ENCODE measurements at regions not wholly inside any gene's neighbourhood (a gene's known extent, or its start where the extent isn't known, plus 50 kb on each side); places are given as distances from the start of the nearest gene placed in this dataset.

DNA sequence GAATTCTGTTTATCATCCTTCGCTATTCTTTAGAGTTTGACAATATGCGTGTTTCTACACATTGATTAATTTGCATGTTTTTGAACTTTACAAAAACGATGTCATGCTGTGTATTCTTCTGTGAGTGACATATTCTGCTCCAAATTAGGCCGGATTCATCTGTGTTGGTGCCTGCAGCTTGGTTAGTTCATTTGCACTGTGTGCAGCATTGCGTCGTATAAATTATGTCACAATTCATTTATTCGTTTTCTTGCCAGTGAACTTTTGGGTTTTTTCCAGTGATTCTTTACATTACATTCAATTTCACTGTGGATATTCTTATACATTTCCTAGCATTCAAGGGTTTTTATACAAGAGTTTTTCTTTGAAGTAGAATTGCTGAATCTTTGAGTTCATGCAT, 118.3 kb downstream of the KCNF1 start:
- TF ChIP-seq POLR2A (IDR thresholded peaks at IDR 0.05; ENCODE audit: low read length), result no peak
- no peak for TF ChIP-seq GATA1 (IDR thresholded peaks at IDR 0.05; ENCODE audit: low read depth, low read length)
- DNase-seq, result no peak

DNA sequence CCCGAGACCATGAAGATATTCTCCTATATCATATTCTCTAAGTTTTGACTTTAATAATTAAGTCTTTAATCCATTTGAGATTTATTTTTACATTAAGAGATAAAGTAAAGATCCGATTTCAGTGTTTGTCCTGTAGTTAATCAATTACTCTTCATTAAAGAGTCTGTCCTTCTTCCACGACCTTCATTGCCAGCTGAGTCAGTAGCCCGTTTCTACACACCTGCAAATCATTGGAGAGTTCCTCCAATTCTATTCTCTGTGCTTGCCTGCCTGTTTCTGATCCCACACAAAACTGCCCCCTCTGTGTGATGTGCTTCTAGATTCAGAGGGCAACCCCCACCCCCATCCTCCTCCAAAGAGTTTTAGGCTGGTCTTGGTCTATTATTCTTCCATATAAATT, 119.2 kb downstream of the KCNF1 start:
- no peak for TF ChIP-seq GATA1 (IDR thresholded peaks at IDR 0.05; ENCODE audit: low read depth, low read length)
- no peak for TF ChIP-seq POLR2A (IDR thresholded peaks at IDR 0.05; ENCODE audit: low read length)
- no peak for DNase-seq

DNA sequence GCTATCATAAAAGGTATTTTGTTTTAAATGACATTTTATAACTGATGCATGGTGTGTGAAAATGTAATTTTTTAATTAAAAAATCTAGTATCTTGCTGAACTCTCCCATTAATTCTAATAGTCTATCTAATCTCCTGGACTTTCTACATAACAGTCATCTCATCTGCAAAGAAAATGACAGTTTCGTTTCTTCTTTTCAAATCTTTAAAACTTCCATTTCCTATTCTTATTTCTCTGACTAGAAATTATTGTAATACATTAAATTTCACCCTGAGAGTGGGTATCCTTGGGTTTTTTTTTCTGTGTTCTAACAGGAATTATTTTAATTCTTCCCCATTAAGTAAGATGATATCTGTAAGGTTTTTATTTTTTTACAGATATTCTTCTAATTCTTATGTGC, 120.1 kb downstream of the KCNF1 start:
- TF ChIP-seq POLR2A (IDR thresholded peaks at IDR 0.05; ENCODE audit: low read length) (no peak), GATA1 (IDR thresholded peaks at IDR 0.05; ENCODE audit: low read depth, low read length) (no peak)
- DNase-seq, result no peak

DNA sequence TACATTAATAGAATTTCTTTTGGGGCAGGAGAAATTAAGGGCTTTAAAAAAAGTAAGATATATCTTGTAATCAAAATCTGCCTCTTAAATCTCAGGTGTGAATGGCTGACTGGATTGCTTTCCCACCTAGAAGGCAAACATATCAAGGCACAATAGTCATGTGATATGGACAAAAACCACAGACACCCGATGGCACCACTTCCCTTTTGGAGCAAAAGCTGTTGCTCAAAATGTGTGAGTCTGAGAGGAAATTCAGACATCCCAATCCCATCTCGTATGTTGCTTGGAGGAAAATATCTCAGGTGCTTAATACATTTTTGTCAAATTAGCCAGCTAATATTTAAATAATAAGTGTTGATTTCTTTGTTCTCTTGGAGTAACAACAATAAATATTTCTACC, 120.7 kb downstream of the KCNF1 start:
- TF ChIP-seq POLR2A (IDR thresholded peaks at IDR 0.05; ENCODE audit: low read length), result no peak
- no peak for TF ChIP-seq GATA1 (IDR thresholded peaks at IDR 0.05; ENCODE audit: low read depth, low read length)
- DNase-seq, result no peak

DNA sequence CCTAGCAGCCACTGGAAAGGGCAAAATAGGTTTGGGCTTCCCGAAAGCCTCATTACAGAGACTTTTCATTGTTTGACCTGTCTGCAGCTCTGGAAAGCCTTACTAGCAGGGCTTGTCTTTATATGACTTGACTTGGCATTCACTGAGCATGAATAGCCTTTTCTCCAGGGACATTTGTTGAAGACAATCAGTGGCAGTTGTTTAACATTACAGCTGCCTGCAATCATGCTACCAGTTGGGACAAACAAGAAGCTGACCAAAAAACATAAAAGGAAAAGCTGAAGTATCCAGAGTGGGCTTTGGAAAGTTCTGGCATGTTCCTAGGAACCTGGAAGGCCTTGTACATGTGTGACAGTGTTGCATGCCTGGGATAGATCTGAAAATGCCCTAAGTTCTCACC, 121.4 kb downstream of the KCNF1 start:
- TF ChIP-seq POLR2A (IDR thresholded peaks at IDR 0.05; ENCODE audit: low read length) (no peak), GATA1 (IDR thresholded peaks at IDR 0.05; ENCODE audit: low read depth, low read length) (no peak)
- DNase-seq, result no peak

DNA sequence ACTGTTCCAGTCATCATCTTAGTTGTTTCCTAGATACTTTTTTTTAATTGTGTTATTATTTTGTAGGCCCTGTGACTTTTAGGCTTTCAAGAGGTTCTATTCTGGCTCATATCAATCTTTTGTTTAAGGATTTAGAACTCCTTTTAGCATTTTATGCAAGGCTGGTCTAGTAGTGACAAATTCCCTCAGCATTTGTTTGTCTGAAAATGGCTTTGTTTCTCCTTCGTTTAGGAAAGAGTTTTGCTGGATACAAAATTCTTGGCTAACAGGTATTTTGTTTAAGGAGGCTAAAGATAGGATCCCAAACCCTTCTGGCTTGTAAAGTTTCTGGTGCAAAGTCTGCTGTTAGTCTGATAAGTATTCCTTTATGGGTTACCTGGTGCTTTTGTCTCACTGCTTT, 116.6 kb upstream of the SLC66A3 start:
- TF ChIP-seq POLR2A (IDR thresholded peaks at IDR 0.05; ENCODE audit: low read length) (no peak), GATA1 (IDR thresholded peaks at IDR 0.05; ENCODE audit: low read depth, low read length) (no peak)

DNA sequence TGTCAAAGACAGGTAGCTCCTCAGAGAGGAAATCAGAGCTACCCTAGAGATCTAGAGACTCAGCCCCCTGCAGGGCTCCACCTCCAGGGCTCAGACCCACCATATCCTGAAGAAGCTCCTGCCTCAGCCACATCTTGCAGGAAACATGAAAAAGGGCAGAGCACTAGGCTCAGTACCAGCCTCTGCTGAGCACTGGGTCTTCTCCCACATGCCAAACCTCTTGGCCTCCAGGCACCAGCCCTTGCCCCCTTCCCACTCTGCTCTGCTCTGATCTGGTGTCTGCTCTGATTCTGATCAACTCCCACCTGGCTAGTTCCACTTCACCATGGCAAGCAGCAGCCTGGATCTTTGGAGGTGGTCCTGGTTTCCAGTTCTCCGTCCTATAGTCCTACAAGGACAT, 114.3 kb upstream of the SLC66A3 start:
- TF ChIP-seq POLR2A (IDR thresholded peaks at IDR 0.05; ENCODE audit: low read length) (no peak), GATA1 (IDR thresholded peaks at IDR 0.05; ENCODE audit: low read depth, low read length) (no peak)
- no peak for DNase-seq

More for the DNA sequence above, 116.6 kb upstream of the SLC66A3 start:
- no peak for DNase-seq

DNA sequence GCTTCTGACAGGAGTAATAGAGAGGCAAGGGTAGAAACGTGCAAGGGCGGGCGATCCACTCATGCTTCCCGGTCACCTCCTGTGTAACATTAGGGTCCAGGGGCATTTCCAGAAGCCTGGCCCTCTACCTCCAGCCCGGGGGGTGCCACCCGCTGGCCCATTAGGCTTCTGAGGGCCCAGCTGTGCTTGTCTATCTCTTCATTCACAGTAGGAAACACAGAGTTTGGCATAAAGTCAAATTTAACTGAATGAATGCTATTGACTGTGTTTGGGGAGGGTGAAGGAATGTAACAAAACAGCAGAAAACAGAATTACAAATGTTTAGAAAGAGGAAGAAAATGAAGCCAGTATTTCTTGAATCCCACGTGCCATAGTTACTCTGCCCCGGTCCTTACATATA, 112.4 kb upstream of the SLC66A3 start:
- TF ChIP-seq GATA1 (IDR thresholded peaks at IDR 0.05; ENCODE audit: low read depth, low read length) (no peak), POLR2A (IDR thresholded peaks at IDR 0.05; ENCODE audit: low read length) (no peak)
- DNase-seq, result no peak

DNA sequence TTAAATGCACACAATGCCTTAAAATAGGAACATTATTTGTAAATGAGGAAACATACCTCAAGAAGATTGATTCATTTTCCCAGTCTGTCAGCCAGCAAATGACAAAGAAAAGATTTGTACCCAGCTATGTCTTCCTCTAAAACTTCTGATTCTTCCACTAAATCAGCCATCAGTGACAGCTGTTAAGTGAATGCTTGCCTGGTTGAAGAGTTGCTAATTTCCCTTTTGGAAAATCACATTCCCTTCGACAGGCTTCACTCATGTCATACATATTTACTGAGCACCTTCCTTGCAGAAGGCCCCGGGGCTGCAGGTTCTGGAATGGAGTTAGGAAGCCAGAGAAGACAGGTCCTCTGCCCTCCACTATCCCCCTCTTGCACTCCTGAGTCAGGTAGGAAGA, 112.0 kb upstream of the SLC66A3 start:
- no peak for DNase-seq
- no peak for TF ChIP-seq GATA1 (IDR thresholded peaks at IDR 0.05; ENCODE audit: low read depth, low read length)
- no peak for TF ChIP-seq POLR2A (IDR thresholded peaks at IDR 0.05; ENCODE audit: low read length)

DNA sequence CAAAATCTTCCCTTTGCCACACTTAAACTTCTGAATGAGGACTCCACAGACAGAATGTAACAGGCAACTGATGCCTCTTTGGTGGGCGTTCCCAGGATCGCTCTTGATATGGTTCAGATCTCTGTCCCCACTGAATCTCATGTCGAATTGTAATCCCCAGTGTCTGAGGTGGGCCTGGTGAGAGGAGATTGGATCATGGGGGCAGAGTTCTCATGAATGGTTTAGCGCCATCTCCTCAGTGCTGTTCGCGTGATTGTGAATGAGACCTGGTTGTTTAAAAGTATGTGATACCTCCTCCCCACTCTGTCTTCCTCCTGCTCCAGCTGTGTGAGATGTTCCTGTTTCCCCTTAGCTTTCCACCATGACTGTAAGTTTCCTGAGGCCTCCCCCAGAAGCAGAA, 111.1 kb upstream of the SLC66A3 start:
- no peak for TF ChIP-seq POLR2A (IDR thresholded peaks at IDR 0.05; ENCODE audit: low read length)
- no peak for TF ChIP-seq GATA1 (IDR thresholded peaks at IDR 0.05; ENCODE audit: low read depth, low read length)
- DNase-seq, result no peak

DNA sequence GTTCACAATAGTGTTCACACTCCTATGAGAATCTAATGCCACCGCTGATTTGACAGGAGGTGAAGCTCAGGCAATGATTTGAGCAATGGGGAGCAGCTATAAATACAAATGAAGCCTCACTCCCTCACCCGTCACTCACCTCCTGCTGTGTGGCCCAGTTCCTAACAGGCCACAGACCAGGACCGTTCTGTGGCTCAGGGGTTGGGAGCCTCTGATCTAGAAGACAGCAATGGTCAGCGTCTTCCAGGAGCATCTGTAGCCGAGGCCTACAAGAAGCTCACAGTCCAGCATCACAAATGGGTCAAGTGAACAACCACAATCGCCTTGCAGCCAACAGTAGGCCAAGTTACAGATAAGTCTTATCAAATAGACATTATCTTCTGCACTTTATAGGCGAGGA, 110.0 kb upstream of the SLC66A3 start:
- TF ChIP-seq GATA1 (IDR thresholded peaks at IDR 0.05; ENCODE audit: low read depth, low read length) (no peak), POLR2A (IDR thresholded peaks at IDR 0.05; ENCODE audit: low read length) (no peak)
- DNase-seq, result no peak

DNA sequence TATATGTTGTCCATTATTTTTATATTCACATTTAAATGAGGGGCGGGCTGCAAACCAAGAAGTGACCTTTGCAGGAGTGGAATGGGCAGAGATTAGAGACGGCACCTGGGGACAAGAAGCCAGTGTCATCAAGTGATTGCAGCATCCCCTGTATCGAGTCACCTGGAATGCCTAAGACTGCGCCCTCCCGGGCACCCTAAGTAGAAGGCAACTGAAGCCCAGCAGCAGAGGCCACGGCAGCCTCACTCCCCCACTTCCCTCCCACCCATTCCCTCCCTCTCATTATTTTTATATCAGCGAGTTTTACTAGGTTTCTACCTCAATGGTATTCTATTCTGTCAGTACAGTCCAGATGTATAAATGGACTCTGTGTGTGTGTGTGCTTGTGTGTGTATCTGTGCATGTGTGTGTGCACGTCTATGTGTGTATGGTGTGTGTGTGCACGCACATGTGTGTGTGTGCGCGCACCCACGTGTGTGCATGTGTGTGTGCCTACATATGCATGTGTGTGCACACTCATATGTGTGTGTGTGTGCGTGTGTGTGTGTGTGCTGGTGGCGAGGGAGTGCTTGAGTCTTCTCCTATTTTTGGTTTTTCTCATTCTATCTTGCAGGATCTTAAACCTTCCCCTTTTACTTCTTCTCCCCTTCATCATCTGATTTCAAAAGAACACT, 106.8 kb upstream of the SLC66A3 start:
- DNase-seq, result no peak
- no peak for TF ChIP-seq POLR2A (IDR thresholded peaks at IDR 0.05; ENCODE audit: low read length)
- no peak for TF ChIP-seq GATA1 (IDR thresholded peaks at IDR 0.05; ENCODE audit: low read depth, low read length)

DNA sequence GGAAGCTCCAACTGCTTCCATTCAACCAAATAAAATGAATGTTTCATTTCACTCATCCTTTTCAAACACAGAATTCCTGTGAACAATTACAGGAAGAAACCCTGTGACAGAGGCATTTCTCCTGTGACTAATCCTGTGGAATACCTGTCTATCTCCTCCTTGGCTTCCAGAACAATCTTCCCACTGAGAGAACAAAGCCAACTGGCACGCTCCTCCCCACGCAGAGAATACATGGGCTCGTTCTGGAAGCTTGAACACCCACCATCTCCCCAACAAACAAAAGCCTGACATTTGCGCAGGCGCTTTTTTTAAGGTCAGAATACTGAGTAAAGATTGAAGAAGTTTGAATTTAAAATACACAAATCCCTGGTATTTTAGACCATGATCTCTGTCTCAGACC, 104.7 kb upstream of the SLC66A3 start:
- no peak for DNase-seq
- TF ChIP-seq POLR2A (IDR thresholded peaks at IDR 0.05; ENCODE audit: low read length) (no peak), GATA1 (IDR thresholded peaks at IDR 0.05; ENCODE audit: low read depth, low read length) (no peak)

DNA sequence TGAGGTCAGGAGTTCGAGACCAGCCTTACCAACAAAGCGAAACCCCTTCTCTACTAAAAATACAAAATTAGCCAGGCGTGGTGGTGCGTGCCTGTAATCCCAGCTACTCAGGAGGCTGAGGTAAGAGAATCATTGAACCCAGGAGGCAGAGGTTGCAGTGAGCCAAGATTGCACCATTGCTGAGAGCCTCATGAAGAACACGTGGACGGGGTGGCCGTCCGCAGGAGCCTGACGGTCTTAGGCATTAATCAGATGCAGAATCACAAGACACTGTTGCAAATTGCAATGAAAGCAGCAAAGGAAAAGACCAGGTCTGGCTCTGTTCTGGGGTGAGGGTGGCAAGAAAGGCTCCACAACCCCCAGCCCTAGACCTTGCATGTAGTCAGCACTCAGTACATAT, 104.0 kb upstream of the SLC66A3 start:
- TF ChIP-seq POLR2A (IDR thresholded peaks at IDR 0.05; ENCODE audit: low read length), result no peak
- TF ChIP-seq GATA1 (IDR thresholded peaks at IDR 0.05; ENCODE audit: low read depth, low read length), result no peak
- no peak for DNase-seq

DNA sequence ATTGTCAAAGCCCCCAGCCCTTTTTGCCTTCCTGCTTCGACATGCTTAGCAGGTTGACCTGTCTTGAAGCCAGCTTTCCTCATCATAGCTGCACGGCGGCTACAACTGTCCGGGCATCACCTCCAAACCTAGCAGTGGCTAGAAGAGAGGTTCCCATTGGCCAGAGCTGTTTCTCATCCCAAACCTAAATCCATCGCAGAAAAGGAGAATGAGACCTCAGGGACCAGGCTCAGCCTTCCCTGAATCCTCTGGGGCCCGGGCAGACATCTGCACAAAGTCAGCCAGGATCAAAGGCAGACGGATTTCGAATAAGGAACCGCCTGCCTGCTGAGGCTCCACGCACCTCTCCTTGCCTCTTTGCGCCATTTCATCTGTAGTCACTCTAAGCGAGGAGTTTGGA, 101.7 kb upstream of the SLC66A3 start:
- DNase-seq, result no peak
- TF ChIP-seq GATA1 (IDR thresholded peaks at IDR 0.05; ENCODE audit: low read depth, low read length), result no peak
- TF ChIP-seq POLR2A (IDR thresholded peaks at IDR 0.05; ENCODE audit: low read length), result no peak

All from erythroblast (primary cell).